ENCODE measurements at regions not wholly inside any gene's neighbourhood (a gene's known extent, or its start where the extent isn't known, plus 50 kb on each side); places are given as distances from the start of the nearest gene placed in this dataset.

GRCh38 chr6:105991561-105992314, 94.4 kb upstream of the PRDM1 start:
- H3K27ac Mint-ChIP-seq: peak overlapping the region; percentile 94
- peak overlapping the region; percentile 91 for H3K9ac ChIP-seq (ENCODE audit: low read length)
- no peak for TF ChIP-seq EZH2 (IDR thresholded peaks at IDR 0.05; ENCODE audit: borderline replicate concordance, insufficient read depth, low read depth, low read length, poor library complexity, severe bottlenecking)
- no peak for TF ChIP-seq CTCF (IDR thresholded peaks at IDR 0.05)

GRCh38 chr6:105990151-105990550, 96.0 kb upstream of the PRDM1 start:
- ChIA-PET POLR2A (no interaction called here), CTCF (interaction anchor here (0.7 to 1.9 kb wide), 4 partner anchors 11 to 233 kb away, joined by 3 to 10 read pairs (median 5); no protein-coding TSS in a partner anchor)
- no peak overlapping the region for H2AFZ ChIP-seq (ENCODE audit: insufficient read depth, low read depth, low read length, poor library complexity, severe bottlenecking)
- H3K27me3 ChIP-seq (replicated peaks in 1 of 4; ENCODE audit: control extremely low read depth in 1 of 4, control insufficient read depth in 3 of 4, insufficient read depth in 4 of 4, low read length in 3 of 4): peaks cover 0 to 45% (median 20%) of the 10 kb centered on the region in 4 experiments
- H3K4me3 ChIP-seq (ENCODE audit: control extremely low read depth in 1 of 5, extremely low read depth in 1 of 5, insufficient read depth in 1 of 5, low read depth in 2 of 5, low read length in 4 of 5): no peak overlapping the region
- peaks cover 31% of the 10 kb centered on the region for H3K4me1 Mint-ChIP-seq
- H3K27me3 Mint-ChIP-seq: peaks cover 56% of the 10 kb centered on the region
- H3K9me3 ChIP-seq (ENCODE audit: control extremely low read depth in 1 of 3, control insufficient read depth in 2 of 3, insufficient read depth in 1 of 3, low read length in 2 of 3): peaks cover 0 to 11% (median 0%) of the 10 kb centered on the region in 3 donors
- no peaks in the 10 kb centered on the region for H3K9me3 Mint-ChIP-seq (ENCODE audit: insufficient read depth)
- H4K20me1 ChIP-seq (ENCODE audit: control insufficient read depth, insufficient read depth, low read length, poor library complexity, severe bottlenecking): no peaks in the 10 kb centered on the region
- ATAC-seq (ENCODE audit: low read depth) (no peak), DNase-seq (no peak)
- no peaks in the 10 kb centered on the region for H3K79me2 ChIP-seq (ENCODE audit: control insufficient read depth, insufficient read depth, low read length)
- H3K4me2 ChIP-seq (replicated peaks; ENCODE audit: low read depth, low read length, poor library complexity, severe bottlenecking): no peak overlapping the region
- no peak overlapping the region for H3K27ac Mint-ChIP-seq
- no peaks in the 10 kb centered on the region for H3K36me3 ChIP-seq (replicated peaks in 1 of 2; ENCODE audit: control extremely low read depth in 1 of 2, control insufficient read depth in 1 of 2, extremely low read depth in 1 of 2, insufficient read depth in 2 of 2, low read length in 1 of 2)
- H3K27ac ChIP-seq (ENCODE audit: low read length in 2 of 2): no peak overlapping the region
- intact Hi-C loops (cut with micrococcal nuclease): loop anchor here (5.0 kb wide), 3 partner anchors 108 to 532 kb away; no protein-coding TSS in a partner anchor
- no peak overlapping the region for H3K9ac ChIP-seq (ENCODE audit: low read length)
- peak overlapping the region; percentile 1 for H3K4me3 Mint-ChIP-seq
- no peak for TF ChIP-seq EZH2 (IDR thresholded peaks at IDR 0.05; ENCODE audit: borderline replicate concordance, insufficient read depth, low read depth, low read length, poor library complexity, severe bottlenecking)
- TF ChIP-seq CTCF (IDR thresholded peaks at IDR 0.05): no peak
- peaks cover 33 to 37% of the 10 kb centered on the region in 2 donors for H3K4me1 ChIP-seq (ENCODE audit: control insufficient read depth in 2 of 2, insufficient read depth in 2 of 2, low read length in 2 of 2)

More at GRCh38 chr6:105991561-105992314, 94.4 kb upstream of the PRDM1 start:
- Histone ChIP-seq H3K36me3 (replicated peaks in 1 of 2; ENCODE audit: control extremely low read depth in 1 of 2, control insufficient read depth in 1 of 2, extremely low read depth in 1 of 2, insufficient read depth in 2 of 2, low read length in 1 of 2) (no peaks in the 10 kb centered on the region), H3K9me3 (ENCODE audit: control extremely low read depth in 1 of 3, control insufficient read depth in 2 of 3, insufficient read depth in 1 of 3, low read length in 2 of 3) (no peaks in the 10 kb centered on the region), H3K27me3 (replicated peaks in 1 of 4; ENCODE audit: control extremely low read depth in 1 of 4, control insufficient read depth in 3 of 4, insufficient read depth in 4 of 4, low read length in 3 of 4) (peaks cover 4 to 35% (median 21%) of the 10 kb centered on the region in 4 experiments), H3K27ac (ENCODE audit: low read length in 2 of 2) (peak overlapping the region; percentile 91), H3K4me2 (replicated peaks; ENCODE audit: low read depth, low read length, poor library complexity, severe bottlenecking) (peak overlapping the region; percentile 74), H4K20me1 (ENCODE audit: control insufficient read depth, insufficient read depth, low read length, poor library complexity, severe bottlenecking) (no peaks in the 10 kb centered on the region), H3K4me3 (ENCODE audit: control extremely low read depth in 1 of 5, extremely low read depth in 1 of 5, insufficient read depth in 1 of 5, low read depth in 2 of 5, low read length in 4 of 5) (peak overlapping the region; percentile 81 to 96 (median 89)), H2AFZ (ENCODE audit: insufficient read depth, low read depth, low read length, poor library complexity, severe bottlenecking) (peak overlapping the region; percentile 89), H3K4me1 (ENCODE audit: control insufficient read depth in 2 of 2, insufficient read depth in 2 of 2, low read length in 2 of 2) (peaks cover 26 to 28% of the 10 kb centered on the region in 2 donors), H3K79me2 (ENCODE audit: control insufficient read depth, insufficient read depth, low read length) (no peaks in the 10 kb centered on the region)
- Mint-ChIP-seq H3K27me3 (peaks cover 59% of the 10 kb centered on the region), H3K4me1 (peaks cover 26% of the 10 kb centered on the region), H3K4me3 (peak overlapping the region; percentile 90), H3K9me3 (ENCODE audit: insufficient read depth) (no peaks in the 10 kb centered on the region)
- DNase-seq: no peak
- intact Hi-C loops (cut with micrococcal nuclease): loop anchor here (1.0 to 5.0 kb wide), 9 partner anchors 8 to 531 kb away; partner anchors contain the start of gene PRDM1
- peak; percentile 3 for ATAC-seq (ENCODE audit: low read depth)
- POLR2A ChIA-PET: interaction anchor here (1.0 to 3.0 kb wide), 3 partner anchors 10 to 172 kb away, joined by 3 to 15 read pairs (median 5); partner anchors contain the start of gene PRDM1
- 10% methylated on average over 19 of the region's 23 CpGs for WGBS (ENCODE audit: insufficient coverage)
- CTCF ChIA-PET: interaction anchor here (0.5 to 4.4 kb wide), 15 partner anchors 10 to 257 kb away, joined by 3 to 37 read pairs (median 6); no protein-coding TSS in a partner anchor
